ENCODE measurements at regions not wholly inside any gene's neighbourhood (a gene's known extent, or its start where the extent isn't known, plus 50 kb on each side); places are given as distances from the start of the nearest gene placed in this dataset.

DNA sequence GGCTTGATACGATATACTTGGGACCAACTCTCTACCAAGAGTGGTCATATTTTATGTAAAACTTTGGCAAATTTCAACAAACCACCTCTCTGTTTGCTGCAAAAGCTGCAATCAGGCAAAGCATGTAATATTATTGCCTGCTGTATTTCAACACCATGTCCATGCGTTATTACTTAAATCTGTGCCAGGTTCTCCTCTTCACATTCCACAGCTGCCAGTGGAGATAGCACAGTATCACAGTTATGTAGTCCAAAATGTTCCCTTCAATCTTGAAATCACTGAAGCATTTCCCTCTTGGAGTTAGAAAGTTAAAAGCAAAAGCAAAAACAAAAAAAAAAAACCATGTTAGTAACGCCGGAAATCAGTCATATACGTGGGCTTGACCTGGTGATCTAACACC lies 396.7 kb upstream of the MAGEC2 start:
- no peaks in the 10 kb centered on the region for H3K36me3 Mint-ChIP-seq
- ATAC-seq (ENCODE audit: low read depth in 2 of 2) (no peak), DNase-seq (no peak)
- Histone ChIP-seq H3K4me3 (ENCODE audit: low read depth, low read length) (no peak overlapping the region), H3K27ac (ENCODE audit: insufficient read depth, low read length, poor library complexity, severe bottlenecking) (no peak overlapping the region), H3K36me3 (ENCODE audit: control insufficient read depth, insufficient read depth, low read length) (no peaks in the 10 kb centered on the region), H3K4me1 (ENCODE audit: control insufficient read depth, insufficient read depth, low read length, poor library complexity, severe bottlenecking) (no peaks in the 10 kb centered on the region), H3K9me3 (ENCODE audit: control insufficient read depth in 2 of 2, low read length in 2 of 2) (no peaks in the 10 kb centered on the region), H3K27me3 (ENCODE audit: control insufficient read depth, insufficient read depth, low read length) (no peaks in the 10 kb centered on the region)
- H3K27me3 Mint-ChIP-seq = no peaks in the 10 kb centered on the region
- no peaks in the 10 kb centered on the region for H3K4me1 Mint-ChIP-seq
- H3K4me3 Mint-ChIP-seq = no peak overlapping the region
- H3K9me3 Mint-ChIP-seq = peaks cover 0 to 6% (median 0%) of the 10 kb centered on the region in 7 donors
- no peak overlapping the region for H3K27ac Mint-ChIP-seq

DNA sequence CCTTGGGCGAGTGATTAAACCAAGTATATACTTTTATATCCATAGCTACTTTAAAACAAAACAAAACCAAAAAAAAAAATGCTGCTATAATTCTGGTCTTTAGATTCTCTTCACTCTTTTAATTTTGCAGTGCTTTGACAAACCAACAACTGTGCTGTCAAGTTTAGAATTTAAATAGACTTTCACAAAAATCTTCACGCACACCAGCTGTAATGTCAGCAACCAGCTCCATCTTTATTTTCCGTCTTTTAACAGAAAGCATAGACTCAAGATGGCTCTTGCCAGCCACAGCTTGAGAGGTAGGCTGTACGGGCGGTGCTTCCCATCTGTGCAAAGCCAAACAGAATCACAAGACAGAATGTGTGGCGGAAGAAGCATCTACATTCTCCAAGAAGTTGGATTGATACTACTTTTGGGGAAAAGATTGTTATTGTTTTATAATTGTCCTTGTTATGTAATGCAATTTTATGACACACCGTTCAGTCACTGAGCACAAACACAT lies 388.3 kb upstream of the MAGEC2 start:
- Mint-ChIP-seq H3K4me1 (no peaks in the 10 kb centered on the region), H3K4me3 (no peak overlapping the region), H3K27me3 (no peaks in the 10 kb centered on the region), H3K9me3 (peaks cover 0 to 7% (median 3%) of the 10 kb centered on the region in 7 donors), H3K27ac (no peak overlapping the region), H3K36me3 (no peaks in the 10 kb centered on the region)
- H3K4me3 ChIP-seq (ENCODE audit: low read depth, low read length) = no peak overlapping the region
- no peaks in the 10 kb centered on the region for H3K4me1 ChIP-seq (ENCODE audit: control insufficient read depth, insufficient read depth, low read length, poor library complexity, severe bottlenecking)
- no peaks in the 10 kb centered on the region for H3K27me3 ChIP-seq (ENCODE audit: control insufficient read depth, insufficient read depth, low read length)
- H3K36me3 ChIP-seq (ENCODE audit: control insufficient read depth, insufficient read depth, low read length) = no peaks in the 10 kb centered on the region
- no peak for DNase-seq
- ATAC-seq (ENCODE audit: low read depth in 2 of 2) = no peak
- no peaks in the 10 kb centered on the region for H3K9me3 ChIP-seq (ENCODE audit: control insufficient read depth in 2 of 2, low read length in 2 of 2)
- no peak overlapping the region for H3K27ac ChIP-seq (ENCODE audit: insufficient read depth, low read length, poor library complexity, severe bottlenecking)

DNA sequence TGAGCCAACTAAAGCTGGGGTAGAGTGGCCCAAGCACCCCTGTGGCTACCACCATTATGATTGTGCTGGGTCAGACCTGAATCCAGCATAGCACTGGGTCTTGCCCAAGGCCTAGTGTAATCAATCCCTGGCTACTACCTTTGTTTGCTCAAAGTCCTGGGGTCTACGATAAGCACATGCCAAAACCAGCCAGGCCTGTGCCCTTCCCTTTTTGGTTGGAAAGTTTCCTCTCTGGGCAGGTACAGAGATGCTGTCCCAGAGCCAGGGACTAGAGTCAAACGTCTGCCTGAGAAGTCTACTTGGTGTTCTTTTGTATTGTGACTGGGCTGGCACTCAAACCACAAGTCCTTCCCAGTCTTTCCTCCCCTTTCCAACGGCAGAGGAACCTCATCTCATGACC lies 371.5 kb upstream of the MAGEC2 start:
- H3K9me3 Mint-ChIP-seq = peaks cover 0 to 5% (median 3%) of the 10 kb centered on the region in 7 donors
- H3K36me3 Mint-ChIP-seq = no peaks in the 10 kb centered on the region
- H3K4me3 Mint-ChIP-seq = no peak overlapping the region
- Histone ChIP-seq H3K9me3 (ENCODE audit: control insufficient read depth in 2 of 2, low read length in 2 of 2) (no peaks in the 10 kb centered on the region), H3K36me3 (ENCODE audit: control insufficient read depth, insufficient read depth, low read length) (no peaks in the 10 kb centered on the region), H3K27ac (ENCODE audit: insufficient read depth, low read length, poor library complexity, severe bottlenecking) (no peak overlapping the region), H3K4me1 (ENCODE audit: control insufficient read depth, insufficient read depth, low read length, poor library complexity, severe bottlenecking) (no peaks in the 10 kb centered on the region), H3K4me3 (ENCODE audit: low read depth, low read length) (no peak overlapping the region), H3K27me3 (ENCODE audit: control insufficient read depth, insufficient read depth, low read length) (no peaks in the 10 kb centered on the region)
- ATAC-seq (ENCODE audit: low read depth in 2 of 2) = no peak
- no peaks in the 10 kb centered on the region for H3K27me3 Mint-ChIP-seq
- no peak for DNase-seq
- H3K4me1 Mint-ChIP-seq = no peaks in the 10 kb centered on the region
- no peak overlapping the region for H3K27ac Mint-ChIP-seq

DNA sequence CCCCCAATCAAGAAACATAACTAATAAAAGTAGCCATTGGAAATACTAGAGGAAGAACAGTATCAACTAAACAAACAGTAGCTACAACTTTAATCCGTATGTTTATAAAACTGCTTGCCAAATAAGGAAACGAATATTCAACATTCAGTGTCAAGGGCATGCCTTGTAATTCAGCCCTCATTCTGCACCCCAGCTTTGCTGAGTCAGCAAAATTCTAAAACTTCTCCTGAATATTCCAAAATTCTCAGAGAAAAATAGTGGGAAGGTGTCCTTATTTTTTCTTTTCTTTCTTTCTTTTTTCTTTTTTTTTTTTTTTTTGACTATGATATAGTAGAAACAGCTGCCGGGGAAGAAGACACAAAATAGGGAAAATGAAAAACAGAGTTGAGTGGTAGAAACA lies 344.8 kb upstream of the MAGEC2 start:
- Mint-ChIP-seq H3K27ac (no peak overlapping the region), H3K4me3 (no peak overlapping the region), H3K36me3 (no peaks in the 10 kb centered on the region), H3K4me1 (no peaks in the 10 kb centered on the region), H3K9me3 (peaks cover 0 to 5% (median 2%) of the 10 kb centered on the region in 7 donors), H3K27me3 (no peaks in the 10 kb centered on the region)
- H3K9me3 ChIP-seq (ENCODE audit: control insufficient read depth in 2 of 2, low read length in 2 of 2) = peaks cover 0 to 1% of the 10 kb centered on the region in 2 experiments
- H3K27me3 ChIP-seq (ENCODE audit: control insufficient read depth, insufficient read depth, low read length) = no peaks in the 10 kb centered on the region
- no peak overlapping the region for H3K4me3 ChIP-seq (ENCODE audit: low read depth, low read length)
- ATAC-seq (ENCODE audit: low read depth in 2 of 2) (no peak), DNase-seq (no peak)
- no peak overlapping the region for H3K27ac ChIP-seq (ENCODE audit: insufficient read depth, low read length, poor library complexity, severe bottlenecking)
- no peaks in the 10 kb centered on the region for H3K36me3 ChIP-seq (ENCODE audit: control insufficient read depth, insufficient read depth, low read length)
- H3K4me1 ChIP-seq (ENCODE audit: control insufficient read depth, insufficient read depth, low read length, poor library complexity, severe bottlenecking) = no peaks in the 10 kb centered on the region

DNA sequence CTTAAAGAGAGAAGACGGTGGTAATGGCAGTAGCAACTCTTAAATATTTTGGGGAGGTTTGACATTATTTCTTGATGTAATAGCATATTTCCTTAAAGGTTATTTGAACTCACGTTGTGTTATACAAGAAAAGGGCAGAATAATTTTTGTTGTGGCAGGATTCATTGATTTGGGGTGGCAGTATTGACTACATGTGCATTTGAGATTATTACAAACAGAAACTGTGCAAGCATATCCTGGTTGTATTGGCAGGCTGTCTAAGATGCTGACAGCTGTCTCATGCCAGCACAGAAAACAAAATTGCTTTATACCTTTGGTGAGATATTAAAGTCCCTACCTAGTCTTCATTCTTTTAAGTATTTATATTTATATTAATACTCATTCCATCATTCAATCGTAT lies 300.7 kb upstream of the MAGEC2 start:
- Mint-ChIP-seq H3K36me3 (no peaks in the 10 kb centered on the region), H3K9me3 (peaks cover 0 to 13% (median 0%) of the 10 kb centered on the region in 7 donors), H3K27ac (no peak overlapping the region), H3K27me3 (no peaks in the 10 kb centered on the region), H3K4me3 (no peak overlapping the region), H3K4me1 (no peaks in the 10 kb centered on the region)
- no peak for DNase-seq
- Histone ChIP-seq H3K36me3 (ENCODE audit: control insufficient read depth, insufficient read depth, low read length) (no peaks in the 10 kb centered on the region), H3K4me1 (ENCODE audit: control insufficient read depth, insufficient read depth, low read length, poor library complexity, severe bottlenecking) (no peaks in the 10 kb centered on the region), H3K9me3 (ENCODE audit: control insufficient read depth in 2 of 2, low read length in 2 of 2) (no peaks in the 10 kb centered on the region), H3K4me3 (ENCODE audit: low read depth, low read length) (no peak overlapping the region), H3K27me3 (ENCODE audit: control insufficient read depth, insufficient read depth, low read length) (no peaks in the 10 kb centered on the region), H3K27ac (ENCODE audit: insufficient read depth, low read length, poor library complexity, severe bottlenecking) (no peak overlapping the region)
- ATAC-seq (ENCODE audit: low read depth in 2 of 2) = no peak

DNA sequence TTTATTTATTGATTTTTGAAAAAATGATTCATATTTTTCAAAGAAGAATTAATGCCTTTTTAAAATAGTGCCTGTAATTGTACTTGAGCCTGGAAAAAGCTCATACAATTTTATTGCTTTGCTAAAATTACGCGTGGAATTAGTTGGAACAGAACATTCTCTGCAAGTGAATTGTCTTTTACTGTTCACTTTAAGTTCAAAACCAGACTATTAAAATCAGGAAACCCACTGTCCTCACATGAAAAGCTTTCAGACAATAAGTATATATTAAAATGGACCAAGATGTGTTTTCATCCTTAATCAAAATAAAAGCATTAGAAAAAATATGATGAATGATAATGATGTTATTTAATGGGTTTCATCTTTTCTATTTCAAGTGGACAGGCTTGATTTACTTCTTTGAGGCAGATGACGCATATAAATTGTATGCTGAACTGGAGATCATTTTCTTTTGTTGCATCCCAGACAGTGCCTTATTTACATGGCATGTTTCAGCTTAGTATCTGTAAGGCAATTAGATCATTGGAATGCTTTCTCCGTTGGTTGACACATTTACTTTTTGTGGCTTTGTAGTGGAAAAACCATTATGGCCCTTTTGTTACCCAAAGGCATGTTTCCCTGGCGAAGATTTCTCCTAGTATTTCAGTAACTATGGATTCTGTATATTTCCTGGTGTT lies 299.0 kb upstream of the MAGEC2 start:
- ATAC-seq (ENCODE audit: low read depth in 2 of 2) (no peak), DNase-seq (no peak)
- Histone ChIP-seq H3K27me3 (ENCODE audit: control insufficient read depth, insufficient read depth, low read length) (no peaks in the 10 kb centered on the region), H3K36me3 (ENCODE audit: control insufficient read depth, insufficient read depth, low read length) (no peaks in the 10 kb centered on the region), H3K9me3 (ENCODE audit: control insufficient read depth in 2 of 2, low read length in 2 of 2) (no peaks in the 10 kb centered on the region), H3K4me1 (ENCODE audit: control insufficient read depth, insufficient read depth, low read length, poor library complexity, severe bottlenecking) (no peaks in the 10 kb centered on the region), H3K27ac (ENCODE audit: insufficient read depth, low read length, poor library complexity, severe bottlenecking) (no peak overlapping the region), H3K4me3 (ENCODE audit: low read depth, low read length) (no peak overlapping the region)
- Mint-ChIP-seq H3K4me1 (no peaks in the 10 kb centered on the region), H3K27ac (no peak overlapping the region), H3K27me3 (no peaks in the 10 kb centered on the region), H3K9me3 (peaks cover 0 to 13% (median 0%) of the 10 kb centered on the region in 7 donors), H3K4me3 (no peak overlapping the region), H3K36me3 (no peaks in the 10 kb centered on the region)

DNA sequence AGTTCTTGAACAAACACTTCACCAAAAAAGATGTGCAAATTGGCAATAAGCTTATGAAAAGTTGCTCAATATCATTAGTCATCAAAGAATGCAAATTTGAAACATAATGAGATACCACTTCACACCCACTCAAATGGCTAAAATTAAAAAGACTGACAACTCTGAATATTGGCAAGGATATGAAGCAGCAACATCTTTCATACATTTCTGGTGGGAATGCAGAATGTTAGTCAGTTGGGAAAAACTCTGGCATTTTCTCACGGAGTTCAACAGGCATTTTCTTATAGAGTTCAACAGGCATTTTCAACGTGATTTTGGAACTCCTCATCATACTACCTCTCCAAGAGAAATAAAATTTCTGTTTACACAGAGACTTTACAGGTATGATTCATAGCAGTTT lies 297.4 kb upstream of the MAGEC2 start:
- no peaks in the 10 kb centered on the region for H3K4me1 ChIP-seq (ENCODE audit: control insufficient read depth, insufficient read depth, low read length, poor library complexity, severe bottlenecking)

DNA sequence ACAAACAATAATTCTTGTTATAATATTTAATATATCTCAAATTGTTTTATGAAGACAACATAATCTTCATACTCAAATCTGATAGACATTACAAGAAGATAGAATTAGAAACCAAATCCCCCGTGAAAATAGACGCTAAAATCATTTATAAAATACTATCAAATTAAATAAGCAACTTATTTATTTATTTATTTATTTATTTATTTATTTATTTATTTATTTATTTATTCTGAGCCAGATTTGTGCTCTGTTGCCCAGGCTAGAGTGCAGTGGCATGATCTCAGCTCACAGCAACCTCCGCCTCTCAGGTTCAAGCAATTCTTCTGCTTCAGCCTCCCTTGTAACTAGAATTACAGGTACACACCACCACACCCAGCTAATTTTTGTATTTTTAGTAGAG lies 294.9 kb upstream of the MAGEC2 start:
- DNase-seq (no peak), ATAC-seq (ENCODE audit: low read depth in 2 of 2) (no peak)
- Mint-ChIP-seq H3K9me3 (peaks cover 0 to 6% (median 0%) of the 10 kb centered on the region in 7 donors), H3K27me3 (no peaks in the 10 kb centered on the region), H3K4me3 (no peak overlapping the region), H3K27ac (no peak overlapping the region), H3K4me1 (no peaks in the 10 kb centered on the region), H3K36me3 (no peaks in the 10 kb centered on the region)
- Histone ChIP-seq H3K9me3 (ENCODE audit: control insufficient read depth in 2 of 2, low read length in 2 of 2) (no peaks in the 10 kb centered on the region), H3K27ac (ENCODE audit: insufficient read depth, low read length, poor library complexity, severe bottlenecking) (no peak overlapping the region), H3K27me3 (ENCODE audit: control insufficient read depth, insufficient read depth, low read length) (no peaks in the 10 kb centered on the region), H3K4me3 (ENCODE audit: low read depth, low read length) (no peak overlapping the region), H3K4me1 (ENCODE audit: control insufficient read depth, insufficient read depth, low read length, poor library complexity, severe bottlenecking) (no peaks in the 10 kb centered on the region), H3K36me3 (ENCODE audit: control insufficient read depth, insufficient read depth, low read length) (no peaks in the 10 kb centered on the region)

More for the DNA sequence above, 297.4 kb upstream of the MAGEC2 start:
- DNase-seq (no peak), ATAC-seq (ENCODE audit: low read depth in 2 of 2) (no peak)
- Mint-ChIP-seq H3K9me3 (peaks cover 0 to 4% (median under 1%) of the 10 kb centered on the region in 7 donors), H3K4me3 (no peak overlapping the region), H3K27ac (no peak overlapping the region), H3K27me3 (no peaks in the 10 kb centered on the region), H3K4me1 (no peaks in the 10 kb centered on the region), H3K36me3 (no peaks in the 10 kb centered on the region)
- Histone ChIP-seq H3K9me3 (ENCODE audit: control insufficient read depth in 2 of 2, low read length in 2 of 2) (no peaks in the 10 kb centered on the region), H3K27me3 (ENCODE audit: control insufficient read depth, insufficient read depth, low read length) (no peaks in the 10 kb centered on the region), H3K27ac (ENCODE audit: insufficient read depth, low read length, poor library complexity, severe bottlenecking) (no peak overlapping the region), H3K36me3 (ENCODE audit: control insufficient read depth, insufficient read depth, low read length) (no peaks in the 10 kb centered on the region), H3K4me3 (ENCODE audit: low read depth, low read length) (no peak overlapping the region)

Data from CD4-positive, CD25-positive, alpha-beta regulatory T cell (primary cell).